Skin epidermis (tissue), 12 donors: ENCODE measurements at regions not wholly inside any gene's neighbourhood (a gene's known extent, or its start where the extent isn't known, plus 50 kb on each side); places are given as distances from the start of the nearest gene placed in this dataset.

Experiments used
- H3K27ac ChIP-seq, 21 experiments: fragments of 200-600 bp; sonication (generic) in 11 of 21; one replicate each; pipeline ENCODE4 v1.5.0; 2020; ENCODE audit warnings: mild to moderate bottlenecking in 3 of 21, inconsistent platforms in 2 of 21, moderate library complexity in 2 of 21
- H3K4me3 ChIP-seq, 7 experiments: fragments of 200-600 bp; sonication (generic) in 2 of 7; one replicate each; pipeline ENCODE4 v1.5.0; 2020; ENCODE audit warnings: inconsistent platforms in 2 of 7, mild to moderate bottlenecking in 2 of 7, moderate library complexity in 1 of 7

DNA sequence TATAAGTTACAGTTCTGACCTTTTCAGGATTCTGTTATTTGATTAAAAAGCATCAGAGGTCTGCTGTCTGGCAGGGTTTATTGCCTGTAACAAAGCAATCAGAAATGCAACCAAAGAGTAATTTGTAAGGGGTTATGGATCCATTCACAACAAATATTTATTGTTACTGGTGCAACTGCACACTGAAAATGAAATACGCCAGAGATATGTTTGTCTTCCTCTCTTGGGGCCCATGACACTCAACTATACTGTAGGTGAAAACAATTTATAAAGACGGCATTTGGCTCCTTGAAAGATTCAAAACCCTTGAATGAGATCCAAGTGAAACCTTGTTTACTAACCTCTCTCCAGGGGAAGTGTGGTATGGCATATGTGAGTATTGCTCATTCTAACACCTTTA is 452.2 kb downstream of the MBD2 start:
- Histone ChIP-seq H3K4me3 (no peak overlapping the region), H3K27ac (no peak overlapping the region)

DNA sequence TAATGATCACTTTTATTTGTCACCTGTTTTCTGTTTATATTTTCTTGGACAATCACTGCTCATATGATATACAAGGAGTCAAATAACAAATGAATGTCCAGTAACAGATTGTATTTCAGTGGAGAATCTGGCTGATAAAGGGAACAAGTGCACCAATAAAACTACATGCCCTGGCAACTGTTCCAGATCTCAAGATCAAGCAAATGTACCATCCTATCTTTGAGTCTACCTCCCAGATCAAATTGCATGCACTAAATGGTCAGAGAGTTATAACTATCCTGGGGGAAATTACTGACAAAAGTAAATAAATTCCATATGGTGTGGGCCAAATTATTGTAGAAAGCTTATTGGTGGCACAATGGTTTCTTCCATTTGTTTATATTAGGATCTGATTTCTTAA is 452.8 kb downstream of the MBD2 start:
- H3K27ac ChIP-seq, result no peak overlapping the region
- H3K4me3 ChIP-seq, result no peak overlapping the region

DNA sequence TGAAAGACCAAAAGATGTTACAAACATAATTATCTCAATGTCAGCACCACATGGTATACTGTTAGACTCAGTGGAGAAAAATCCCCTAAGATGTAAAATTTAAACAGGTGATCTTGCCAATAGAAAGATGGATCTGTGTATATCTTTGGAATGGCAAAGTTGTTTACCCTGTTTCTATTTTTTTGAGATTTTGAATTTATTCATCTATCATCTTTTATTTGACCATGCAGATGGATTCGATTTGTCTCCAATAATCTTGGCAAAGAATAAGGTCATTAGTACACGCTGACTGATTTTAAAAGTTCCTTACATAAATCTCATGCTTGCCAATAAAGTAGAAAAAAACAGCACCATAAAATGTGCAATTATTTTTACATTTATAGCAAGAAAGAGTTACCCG is 459.3 kb downstream of the MBD2 start:
- H3K4me3 ChIP-seq, result no peak overlapping the region
- H3K27ac ChIP-seq, result no peak overlapping the region

DNA sequence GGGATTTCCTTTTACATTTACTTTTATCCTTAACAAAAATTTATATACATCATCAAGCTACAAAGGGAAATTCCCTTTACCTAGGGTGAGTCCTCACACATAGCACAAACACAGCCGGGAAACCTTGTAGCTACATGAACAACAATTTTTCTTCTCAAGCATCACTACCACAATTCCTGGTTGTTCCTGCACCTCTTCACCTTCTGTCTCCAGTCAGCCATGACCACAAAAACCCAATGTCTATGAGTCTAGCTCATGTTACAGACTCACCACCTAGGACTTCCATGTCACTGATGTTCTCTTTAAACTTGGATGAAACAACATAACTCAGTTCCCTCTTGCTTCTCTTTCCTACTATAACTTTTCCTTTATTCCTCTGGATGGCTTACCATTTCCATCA is 460.4 kb downstream of the MBD2 start:
- no peak overlapping the region for H3K27ac ChIP-seq
- H3K4me3 ChIP-seq, result no peak overlapping the region

DNA sequence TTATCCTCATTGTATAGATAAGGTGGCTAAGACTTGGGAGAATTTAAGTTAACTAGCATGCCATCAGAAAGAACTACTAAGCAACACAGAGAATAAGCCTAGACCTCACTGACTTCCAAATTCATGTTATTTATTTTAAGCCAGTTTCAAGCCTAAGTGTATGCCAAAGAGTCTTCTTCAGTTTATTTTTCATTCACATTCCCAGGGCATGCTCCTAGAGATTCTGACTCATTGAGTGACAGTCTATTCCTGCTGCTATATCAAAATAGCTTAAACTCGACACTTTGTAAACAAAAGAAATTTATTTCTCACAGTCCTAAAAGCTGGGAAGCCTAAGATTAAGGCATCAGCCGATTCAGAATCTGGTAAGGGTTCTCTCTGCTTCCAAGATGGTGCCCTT is 467.1 kb downstream of the MBD2 start:
- H3K27ac ChIP-seq, result no peak overlapping the region
- no peak overlapping the region for H3K4me3 ChIP-seq

DNA sequence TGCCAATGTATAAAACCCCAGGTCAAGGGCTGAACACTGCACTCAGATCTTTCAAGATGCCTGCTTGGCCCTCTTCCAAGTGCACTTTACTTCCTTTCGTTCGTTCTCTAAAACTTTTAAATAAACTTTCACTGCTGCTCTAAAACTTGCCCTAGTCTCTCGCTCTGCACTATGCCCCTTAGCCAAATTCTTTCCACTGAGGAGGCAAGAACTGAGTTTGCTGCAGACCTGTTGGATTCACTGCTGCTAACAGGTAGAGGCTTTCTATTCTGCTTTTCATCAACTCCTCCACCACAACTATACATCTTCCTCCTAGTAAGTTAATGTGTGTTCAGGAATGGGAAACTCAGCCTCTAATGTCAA is 467.9 kb downstream of the MBD2 start:
- Histone ChIP-seq H3K27ac (no peak overlapping the region), H3K4me3 (no peak overlapping the region)

DNA sequence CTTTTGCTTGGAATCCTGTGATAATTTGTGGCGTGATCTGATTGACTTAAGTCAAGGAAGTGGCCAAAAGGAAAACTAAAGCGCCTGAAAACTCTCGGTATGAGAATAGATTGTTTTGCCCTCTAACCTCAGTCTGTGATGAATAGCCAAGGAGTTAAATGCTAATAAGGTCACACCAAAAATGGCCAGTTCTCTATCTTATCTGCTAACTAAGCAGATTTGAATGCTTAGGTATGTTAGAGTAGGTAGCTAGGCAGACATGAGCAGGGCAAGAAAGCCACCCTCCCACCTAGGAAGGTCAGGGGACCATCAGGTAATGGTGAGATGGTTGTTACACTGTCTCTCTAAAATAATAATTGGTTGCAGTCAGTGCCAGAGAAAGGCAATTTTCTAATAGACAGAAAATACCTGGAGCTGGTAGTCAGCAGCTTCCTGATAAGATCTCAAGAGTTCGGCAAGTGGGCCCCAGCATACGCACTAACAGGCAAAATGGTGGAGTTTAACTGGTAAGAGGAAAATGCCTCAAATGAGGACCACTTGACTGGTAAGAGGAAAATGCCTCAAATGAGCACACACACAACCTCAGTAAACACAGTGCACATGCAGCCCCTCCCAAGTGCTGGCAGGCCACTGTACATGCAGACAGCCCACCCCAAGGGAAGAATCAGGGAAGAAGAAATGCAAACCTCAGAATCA is 468.4 kb downstream of the MBD2 start:
- Histone ChIP-seq H3K27ac (no peak overlapping the region), H3K4me3 (no peak overlapping the region)

DNA sequence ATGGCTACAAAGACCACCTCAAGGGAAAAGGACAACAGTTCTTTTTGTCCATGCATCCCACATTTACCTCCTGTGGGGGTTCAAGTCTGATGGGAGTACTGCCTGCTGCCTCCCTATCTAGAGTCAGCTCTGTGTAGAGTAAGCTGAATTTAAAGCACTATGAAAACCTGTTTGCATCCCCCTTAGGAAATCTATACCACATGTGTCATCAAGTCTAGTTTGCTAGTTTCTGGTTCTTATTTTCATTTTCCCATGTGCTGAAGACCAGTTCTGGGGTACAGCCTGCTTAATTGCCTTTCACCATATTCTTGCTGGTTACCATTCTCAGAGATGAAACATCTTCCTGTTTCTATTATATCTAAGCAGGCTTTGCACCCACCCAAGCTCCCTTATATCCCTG is 470.3 kb downstream of the MBD2 start:
- Histone ChIP-seq H3K4me3 (no peak overlapping the region), H3K27ac (no peak overlapping the region)

DNA sequence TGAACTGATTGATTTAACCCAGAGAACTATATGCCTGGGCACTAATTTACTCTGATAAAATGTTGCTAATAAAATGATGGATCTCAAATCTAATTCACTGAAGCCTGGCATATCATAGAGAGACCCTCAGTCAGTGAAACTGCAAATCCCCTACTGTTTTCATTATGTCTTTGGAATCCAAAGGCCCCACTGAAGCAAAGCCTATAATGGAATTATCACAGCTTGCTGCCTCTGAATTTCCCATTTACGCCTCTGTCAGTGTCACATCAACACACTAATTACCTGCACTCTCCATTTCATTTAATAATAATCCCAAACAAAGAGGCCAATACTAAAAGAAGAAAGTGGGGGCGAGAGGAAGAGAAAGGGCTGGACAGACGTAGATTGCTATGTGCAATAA is 470.9 kb downstream of the MBD2 start:
- Histone ChIP-seq H3K4me3 (no peak overlapping the region), H3K27ac (no peak overlapping the region)

DNA sequence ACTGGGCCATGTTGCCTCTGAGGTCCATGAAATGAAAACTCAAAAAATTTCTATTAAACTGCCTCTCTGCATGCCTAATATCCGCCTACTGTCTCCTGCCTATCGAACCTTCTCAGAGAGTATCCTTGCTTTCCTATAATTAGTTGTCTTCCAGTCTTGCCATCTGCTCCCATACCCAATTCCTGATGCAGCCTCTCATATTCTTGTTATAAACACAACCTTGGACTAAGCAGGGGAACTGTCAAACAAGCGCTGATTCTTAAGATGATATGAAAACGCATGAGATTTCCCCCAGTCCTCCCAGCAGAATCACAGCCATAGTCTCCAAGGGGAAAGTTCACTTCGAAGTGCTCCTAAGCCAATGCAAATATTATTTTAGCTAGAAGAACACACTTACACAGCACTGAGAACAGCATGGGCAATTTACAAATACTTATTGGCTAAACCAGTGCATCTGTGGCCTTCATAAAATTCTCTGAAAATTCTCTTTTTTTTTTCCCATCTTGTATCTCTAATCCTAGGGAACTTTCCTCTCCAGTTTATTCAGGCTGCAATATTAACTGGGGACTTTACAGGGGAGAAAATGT is 471.6 kb downstream of the MBD2 start:
- H3K27ac ChIP-seq, result no peak overlapping the region
- no peak overlapping the region for H3K4me3 ChIP-seq

DNA sequence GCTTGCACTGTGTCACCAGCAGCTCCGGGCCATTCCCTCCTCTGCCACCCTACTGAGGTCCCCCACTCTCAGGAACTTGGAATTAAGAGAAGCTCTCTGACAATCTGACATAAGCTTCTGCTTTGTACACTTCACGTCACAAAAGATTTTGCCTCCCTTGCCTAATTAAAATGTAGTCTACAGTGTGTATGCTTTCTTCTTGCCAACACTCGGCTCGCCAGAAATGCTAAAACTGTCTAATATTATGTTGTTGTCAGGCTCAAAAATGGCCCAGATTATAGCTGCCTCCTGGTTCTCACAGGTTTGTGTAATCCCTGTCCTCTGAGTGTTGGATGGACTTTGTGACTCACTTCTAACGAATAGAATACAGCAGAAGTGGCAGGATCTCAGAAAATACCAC is 474.7 kb downstream of the MBD2 start:
- H3K27ac ChIP-seq, result no peak overlapping the region

DNA sequence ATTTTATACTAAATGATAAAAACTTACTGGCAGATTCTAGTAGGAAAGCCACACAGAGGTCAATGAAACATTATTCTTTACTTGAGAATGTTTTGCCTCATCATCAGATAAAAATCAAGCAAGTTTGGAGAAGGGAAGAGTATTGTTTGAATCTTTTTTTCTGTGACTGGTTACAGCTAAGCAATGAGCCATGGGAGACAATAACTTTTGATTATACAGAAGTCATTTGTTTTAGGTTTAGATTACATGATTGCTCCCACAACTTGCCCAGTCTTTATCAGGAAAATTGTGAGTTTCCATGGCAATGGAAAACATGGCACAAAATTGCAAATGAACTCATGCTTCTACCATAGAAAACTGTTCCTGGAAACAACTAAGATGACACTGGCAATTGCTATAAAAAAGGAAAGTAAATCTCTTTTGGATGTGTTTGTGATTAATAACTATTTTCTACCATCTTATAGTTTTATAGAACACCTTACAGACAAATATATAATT is 476.8 kb downstream of the MBD2 start:
- no peak overlapping the region for H3K27ac ChIP-seq

More for the DNA sequence above, 474.7 kb downstream of the MBD2 start:
- no peak overlapping the region for H3K4me3 ChIP-seq

DNA sequence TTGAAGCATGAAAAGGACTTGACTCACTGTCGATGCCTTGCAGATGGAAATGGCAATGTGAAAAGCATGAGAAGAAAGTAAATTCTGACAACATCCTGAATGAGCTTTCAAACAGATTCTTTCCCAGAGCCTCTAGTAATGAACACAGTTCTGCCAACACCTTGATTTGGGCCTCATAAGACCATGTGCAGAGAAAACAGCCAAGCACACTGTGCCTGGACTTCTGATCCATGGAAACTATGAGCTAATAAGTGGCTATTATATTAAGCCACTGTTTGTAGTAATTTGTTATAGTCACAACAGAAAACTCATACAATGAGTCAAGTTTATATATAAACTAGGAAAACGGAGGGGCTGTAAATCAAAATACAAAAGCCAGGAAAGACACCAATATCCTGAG is 477.3 kb downstream of the MBD2 start:
- Histone ChIP-seq H3K4me3 (no peak overlapping the region), H3K27ac (no peak overlapping the region)

More for the DNA sequence above, 476.8 kb downstream of the MBD2 start:
- H3K4me3 ChIP-seq, result no peak overlapping the region

DNA sequence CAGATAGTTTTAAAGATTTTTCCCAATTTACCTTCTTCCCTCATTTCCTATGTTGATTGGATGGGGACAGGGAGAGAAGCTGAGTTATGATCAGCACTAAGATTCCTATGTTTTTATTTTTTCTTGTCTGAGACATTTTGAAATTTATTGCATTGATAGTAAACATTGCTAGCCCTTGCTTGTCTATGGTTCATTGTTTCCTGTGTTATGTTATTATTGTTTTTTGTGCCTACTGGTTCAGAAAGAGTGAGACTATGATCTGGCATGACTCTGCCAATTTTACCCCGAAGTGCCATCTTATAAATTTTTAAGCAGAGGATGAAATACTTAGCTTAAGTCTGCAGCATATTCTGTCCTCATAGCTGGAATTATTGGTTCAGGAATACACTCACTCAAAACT is 478.5 kb downstream of the MBD2 start:
- no peak overlapping the region for H3K4me3 ChIP-seq
- no peak overlapping the region for H3K27ac ChIP-seq

DNA sequence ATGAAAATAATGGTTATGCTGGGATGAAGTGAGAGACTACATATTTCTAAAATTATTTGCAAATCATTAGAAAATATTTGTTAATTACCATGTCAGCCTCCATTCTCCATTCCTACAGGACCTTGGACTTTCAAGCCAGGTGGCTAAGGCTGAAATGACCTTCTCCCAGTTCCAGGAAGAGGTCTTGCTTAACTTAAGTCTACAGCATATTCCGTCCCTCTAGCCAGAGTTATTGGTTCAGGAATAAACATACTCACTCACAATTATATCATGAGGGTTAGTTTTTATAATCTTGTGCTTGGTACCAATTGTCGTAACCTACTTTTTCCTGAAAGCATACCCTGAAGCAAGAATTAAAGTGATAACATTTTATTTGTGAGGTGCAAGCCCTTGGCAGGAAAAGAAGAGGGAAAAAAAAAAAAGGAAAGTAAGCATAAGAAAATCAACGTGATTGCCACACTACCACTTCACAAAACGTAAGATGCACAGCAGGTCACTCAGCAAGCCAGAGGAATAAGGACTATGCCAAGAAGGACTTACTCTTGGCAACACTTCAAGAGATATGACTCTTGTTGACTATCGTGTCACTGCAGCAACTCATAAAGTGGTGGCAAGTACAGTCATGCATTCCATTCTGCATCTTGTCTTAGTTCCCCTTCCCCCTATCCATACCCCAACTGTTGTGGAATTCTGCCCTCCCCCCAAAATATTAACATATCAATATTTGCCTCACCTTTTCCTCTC is 479.1 kb downstream of the MBD2 start:
- H3K4me3 ChIP-seq, result no peak overlapping the region
- H3K27ac ChIP-seq, result no peak overlapping the region

DNA sequence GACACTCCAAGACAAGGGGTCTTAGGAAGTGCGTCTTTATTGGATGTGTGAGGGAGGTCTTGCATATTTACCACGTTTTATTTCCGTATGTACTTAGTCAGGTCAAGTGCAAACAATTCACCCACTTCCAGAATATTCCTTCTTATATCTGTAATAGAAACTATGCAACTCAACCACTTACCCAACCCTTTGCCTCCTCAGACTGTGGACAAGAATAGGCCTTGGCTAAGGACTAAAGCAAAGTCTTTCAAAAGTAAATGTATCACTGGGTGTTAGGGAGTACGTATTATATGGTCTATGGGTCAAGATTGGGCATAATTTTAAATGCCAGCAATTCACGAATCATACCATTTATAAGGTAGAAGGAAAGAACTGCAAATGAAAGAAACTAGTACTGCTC is 484.8 kb downstream of the MBD2 start:
- H3K4me3 ChIP-seq, result no peak overlapping the region
- no peak overlapping the region for H3K27ac ChIP-seq

DNA sequence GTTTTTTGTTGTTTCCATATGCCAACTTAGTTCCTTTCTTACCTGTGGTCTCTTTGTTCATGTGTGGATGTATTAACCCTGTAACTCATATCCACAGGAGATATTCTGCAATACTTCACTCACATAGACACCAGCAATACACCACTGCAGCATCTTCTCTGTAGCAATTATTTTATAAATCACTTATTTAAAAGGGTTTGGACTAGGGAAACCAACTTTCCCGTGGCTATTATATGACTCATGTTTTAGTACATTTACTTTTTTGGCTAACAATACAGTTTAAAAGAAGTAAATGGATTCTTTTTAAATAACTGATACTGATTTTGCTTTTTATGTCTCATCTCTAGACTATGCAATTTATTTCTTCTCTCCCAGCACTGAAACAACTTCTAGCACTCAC is 488.9 kb downstream of the MBD2 start:
- Histone ChIP-seq H3K27ac (no peak overlapping the region), H3K4me3 (no peak overlapping the region)

DNA sequence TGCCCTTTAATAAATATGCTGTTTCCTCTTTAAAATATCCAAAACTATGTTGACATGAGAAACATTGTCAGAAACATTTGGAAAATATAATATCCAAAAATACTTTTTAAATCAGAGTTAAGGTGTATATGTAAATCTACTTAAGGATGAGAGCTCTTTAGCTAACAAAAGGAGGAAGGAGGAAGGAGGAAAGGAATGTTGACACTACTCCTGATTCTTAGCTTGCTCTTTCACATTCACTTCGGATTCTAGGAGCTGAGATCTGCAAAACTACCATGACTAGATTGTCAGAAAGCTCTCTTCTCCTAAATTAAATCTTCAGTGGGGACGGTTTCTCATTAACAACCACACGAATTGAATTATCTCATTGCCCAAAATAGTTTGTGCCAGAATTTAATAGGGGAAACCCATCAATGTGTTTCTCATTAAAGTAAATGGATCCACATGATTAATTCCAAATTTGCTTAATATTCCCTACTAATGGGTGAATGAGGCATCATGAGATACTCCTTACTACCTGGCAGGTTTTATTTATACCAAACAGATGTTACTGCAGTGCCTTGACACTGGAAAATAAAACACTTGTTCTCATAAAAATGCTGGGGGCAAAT is 509.1 kb downstream of the MBD2 start:
- H3K4me3 ChIP-seq, result no peak overlapping the region
- H3K27ac ChIP-seq, result no peak overlapping the region

DNA sequence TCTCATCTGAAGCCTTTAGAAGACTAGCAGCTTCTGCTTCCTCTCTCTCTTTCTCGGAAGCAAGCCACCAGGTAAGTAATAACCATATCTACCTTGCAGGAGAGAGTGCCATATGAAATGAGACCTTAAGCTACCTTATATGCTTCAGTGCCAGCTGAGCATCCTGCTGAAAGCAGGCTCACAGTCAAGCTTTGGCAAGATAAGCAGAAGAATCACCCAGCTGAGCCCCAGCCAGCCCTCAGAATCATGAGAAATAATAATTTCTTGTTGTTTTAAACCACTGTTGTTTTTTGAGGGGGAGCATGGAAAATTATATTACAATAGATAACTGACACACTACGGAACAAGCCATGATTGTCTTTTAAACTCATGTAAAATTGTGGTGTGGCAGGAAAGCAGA is 514.4 kb downstream of the MBD2 start:
- Histone ChIP-seq H3K27ac (no peak overlapping the region), H3K4me3 (no peak overlapping the region)

DNA sequence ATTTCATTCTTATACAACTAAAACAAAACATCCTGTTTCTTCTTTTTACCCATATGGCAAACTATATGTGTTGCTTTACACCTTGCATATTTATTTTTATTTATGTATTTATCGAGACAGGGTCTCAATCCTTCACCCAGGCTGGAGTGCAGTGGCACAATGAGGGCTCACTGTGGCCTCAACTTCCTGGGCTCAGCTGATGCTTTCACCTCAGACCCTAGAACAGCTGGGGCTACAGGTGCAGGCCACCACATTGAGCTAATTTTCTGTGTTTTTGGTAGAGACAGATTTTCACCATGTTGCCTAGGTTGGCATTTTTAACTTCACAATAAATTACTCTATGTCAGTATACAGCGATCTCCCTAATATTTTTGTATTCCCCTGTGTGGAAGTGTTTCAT is 522.0 kb downstream of the MBD2 start:
- no peak overlapping the region for H3K4me3 ChIP-seq
- H3K27ac ChIP-seq, result no peak overlapping the region

DNA sequence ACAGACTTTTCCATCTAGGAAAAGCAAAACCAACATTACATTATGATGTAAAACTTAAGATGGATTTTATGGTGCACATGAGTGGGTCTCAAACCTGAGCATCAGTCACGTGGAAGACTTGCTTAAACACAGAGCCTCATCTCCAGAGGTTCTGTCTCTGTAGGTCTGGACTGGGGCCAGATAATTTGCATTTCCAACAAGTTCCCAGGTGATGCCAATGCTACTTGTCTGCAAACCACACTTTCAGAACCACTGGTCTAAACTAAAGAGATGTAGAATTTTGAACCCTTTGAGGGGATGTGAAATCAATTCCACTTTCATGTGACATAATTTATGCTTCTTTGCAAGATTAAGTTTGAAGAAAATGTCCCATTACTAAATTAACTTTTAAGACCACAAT is 522.8 kb downstream of the MBD2 start:
- no peak overlapping the region for H3K4me3 ChIP-seq
- no peak overlapping the region for H3K27ac ChIP-seq
